A549 (cell line): ENCODE measurements at regions not wholly inside any gene's neighbourhood (a gene's known extent, or its start where the extent isn't known, plus 50 kb on each side); places are given as distances from the start of the nearest gene placed in this dataset.

Experiments
- ATAC-seq, 2 experiments: fragments of 200-7000 bp in 1 of 2; fragments of >200 bp in 1 of 2; cut with Nextera tagmentation in 1 of 2; cut with Tn5 transposase in 1 of 2; 3 replicates each; pipeline versions ENCODE4 v1.8.0 to v1.9.1; 2018 to 2020; ENCODE audit warnings: mild to moderate bottlenecking in 1 of 2, moderate library complexity in 1 of 2
- CTCF ChIA-PET: fragments of 300-600 bp; sonication (Branson Sonifier 250); formaldehyde crosslinking; extraction: SDS; loops from one replicate; lab custom pipeline; 2021; ENCODE audit warnings: antibody characterized with exemption, inconsistent platforms; lab: Yijun Ruan, JAX
- POLR2A ChIA-PET: fragments of 350-600 bp; formaldehyde crosslinking; extraction: SDS; loops from one replicate; lab custom pipeline; 2021; ENCODE audit warnings: antibody characterized with exemption, inconsistent platforms; lab: Yijun Ruan, JAX
- DNase-seq, 2 experiments: peaks; one replicate each; pipeline versions ENCODE4 v3.0.0 to v3.0.0-alpha.2; 2011 to 2016; ENCODE audit warnings: low read depth in 1 of 2, low spot score in 1 of 2
- FAIRE-seq: peaks from 2 replicates; lab custom pipeline; 2011; peaks lifted over from hg19 to GRCh38; lab: Jason Lieb, UNC
- H3K27ac ChIP-seq, 2 experiments: fragments of >200 bp; sonication (Bioruptor Twin); formaldehyde crosslinking; 3 replicates each; pipeline ENCODE4 v1.5.1; 2016 to 2017
- H3K4me1 ChIP-seq: fragments of >200 bp; sonication (Bioruptor Twin); formaldehyde crosslinking; 3 replicates; pipeline ENCODE4 v1.6.1; 2016
- H3K4me2 ChIP-seq: fragments of >200 bp; sonication (Bioruptor Twin); formaldehyde crosslinking; 3 replicates; pipeline ENCODE4 v1.6.1; 2016
- H3K4me3 ChIP-seq: fragments of >200 bp; sonication (Bioruptor Twin); formaldehyde crosslinking; 3 replicates; pipeline ENCODE4 v1.5.1; 2016
- H3K9me3 ChIP-seq: fragments of >200 bp; sonication (Bioruptor Twin); formaldehyde crosslinking; 3 replicates; pipeline ENCODE4 v1.6.1; 2016
- ATOH8 ChIP-seq: fragments of 250-450 bp; sonication (Bioruptor Pico); IDR thresholded peaks from 2 replicates; pipeline ENCODE4 v1.5.0; 2020; ENCODE audit warnings: low read depth, mild to moderate bottlenecking, moderate library complexity
- BCL3 ChIP-seq: fragments of >200 bp; sonication (Bioruptor Twin); formaldehyde crosslinking; IDR thresholded peaks from 3 replicates; pipeline ENCODE4 v1.6.1; 2016
- BHLHE40 ChIP-seq: IDR thresholded peaks from 2 replicates; pipeline ENCODE4 v1.6.1; 2012; ENCODE audit warnings: low read depth, low read length, inconsistent platforms
- CBX2 ChIP-seq: fragments of 200-600 bp; sonication (generic); IDR thresholded peaks from 2 replicates; pipeline ENCODE4 v1.6.1; 2016; ENCODE audit warnings: low read depth, mild to moderate bottlenecking, borderline replicate concordance
- CBX8 ChIP-seq: fragments of 200-600 bp; sonication (generic); IDR thresholded peaks from 2 replicates; pipeline ENCODE4 v1.6.1; 2016
- CTCF ChIP-seq: fragments of >200 bp; sonication (Bioruptor Twin); formaldehyde crosslinking; IDR thresholded peaks from 3 replicates; pipeline ENCODE4 v1.5.1; 2016
- FOSB ChIP-seq: fragments of 250-450 bp; sonication (Bioruptor Pico); IDR thresholded peaks from 2 replicates; pipeline ENCODE4 v1.5.0; 2020; ENCODE audit warnings: mild to moderate bottlenecking, moderate library complexity
- FOSL2 ChIP-seq, 2 experiments: fragments of 450-650 bp in 1 of 2; fragments of >200 bp in 1 of 2; sonication (Bioruptor Twin) in 1 of 2; formaldehyde crosslinking; IDR thresholded peaks; 2 replicates each; pipeline versions ENCODE4 v1.5.0 to v1.6.1; 2016 to 2020; ENCODE audit warnings: mild to moderate bottlenecking in 1 of 2, moderate library complexity in 1 of 2
- GATA3 ChIP-seq: IDR thresholded peaks from 2 replicates; pipeline ENCODE4 v1.6.1; 2012; ENCODE audit warnings: borderline replicate concordance
- HES2 ChIP-seq: fragments of >200 bp; sonication (Bioruptor Twin); formaldehyde crosslinking; IDR thresholded peaks from 2 replicates; pipeline ENCODE4 v1.6.1; 2016
- HEYL ChIP-seq: fragments of 250-450 bp; sonication (Bioruptor Pico); IDR thresholded peaks from 2 replicates; pipeline ENCODE4 v1.8.0; 2021; ENCODE audit warnings: mild to moderate bottlenecking, moderate library complexity
- HOXA7 ChIP-seq: fragments of 250-450 bp; sonication (Bioruptor Pico); IDR thresholded peaks from 2 replicates; pipeline ENCODE4 v1.5.0; 2020; ENCODE audit warnings: mild to moderate bottlenecking, moderate library complexity
- HOXB13 ChIP-seq: fragments of 250-450 bp; sonication (Bioruptor Pico); IDR thresholded peaks from 2 replicates; pipeline ENCODE4 v1.5.0; 2020; ENCODE audit warnings: low read depth, mild to moderate bottlenecking, moderate library complexity
- HOXB5 ChIP-seq: fragments of 250-450 bp; sonication (Bioruptor Pico); IDR thresholded peaks from 2 replicates; pipeline ENCODE4 v1.5.0; 2020; ENCODE audit warnings: mild to moderate bottlenecking, moderate library complexity
- JUN ChIP-seq, 2 experiments: fragments of >200 bp; sonication (Bioruptor Twin); formaldehyde crosslinking; IDR thresholded peaks; 2 replicates in 1 of 2; 3 replicates in 1 of 2; pipeline ENCODE4 v1.6.1; 2016 to 2017
- JUNB ChIP-seq: fragments of >200 bp; sonication (Bioruptor Twin); formaldehyde crosslinking; IDR thresholded peaks from 2 replicates; pipeline ENCODE4 v1.6.1; 2016
- MAFK ChIP-seq: fragments of 450-650 bp; IDR thresholded peaks from 2 replicates; pipeline ENCODE4 v1.6.1; 2014; ENCODE audit not compliant: partially characterized antibody
- MAX ChIP-seq: IDR thresholded peaks from 2 replicates; pipeline ENCODE4 v1.6.1; 2012
- MAZ ChIP-seq: fragments of 150-350 bp; IDR thresholded peaks from 2 replicates; pipeline ENCODE4 v1.6.1; 2014; ENCODE audit warnings: antibody characterized with exemption, low read depth, low read length, borderline replicate concordance
- NFE2L2 ChIP-seq: fragments of 150-350 bp; conservative IDR thresholded peaks from 2 replicates; pipeline ENCODE4 v1.6.1; 2014; ENCODE audit warnings: low read length
- NPAS2 ChIP-seq: fragments of 250-450 bp; sonication (Bioruptor Pico); IDR thresholded peaks from 2 replicates; pipeline ENCODE4 v1.8.0; 2022; ENCODE audit warnings: mild to moderate bottlenecking, moderate library complexity, borderline replicate concordance
- NR3C1 ChIP-seq: fragments of >200 bp; sonication (Bioruptor Twin); formaldehyde crosslinking; IDR thresholded peaks from 3 replicates; pipeline ENCODE4 v1.6.1; 2017
- PHF8 ChIP-seq: fragments of 200-600 bp; sonication (generic); IDR thresholded peaks from 2 replicates; pipeline ENCODE4 v1.6.1; 2016; ENCODE audit warnings: low read depth, mild to moderate bottlenecking, antibody characterized with exemption, moderate library complexity, borderline replicate concordance
- RFX5 ChIP-seq: fragments of 450-650 bp; IDR thresholded peaks from 2 replicates; pipeline ENCODE4 v1.7.1; 2014; ENCODE audit warnings: antibody characterized with exemption, mild to moderate bottlenecking, moderate library complexity
- SREBF2 ChIP-seq: fragments of 450-650 bp; IDR thresholded peaks from 2 replicates; pipeline ENCODE4 v1.6.1; 2014; ENCODE audit warnings: mild to moderate bottlenecking, moderate library complexity
- TFCP2L1 ChIP-seq: fragments of 250-450 bp; sonication (Bioruptor Pico); IDR thresholded peaks from 2 replicates; pipeline ENCODE4 v1.5.0; 2021; ENCODE audit warnings: mild to moderate bottlenecking
- USF2 ChIP-seq: fragments of 450-650 bp; IDR thresholded peaks from 2 replicates; pipeline ENCODE4 v1.6.1; 2014; ENCODE audit warnings: antibody characterized with exemption
- ZC3H11A ChIP-seq: fragments of 450-650 bp; IDR thresholded peaks from 2 replicates; pipeline ENCODE4 v1.6.1; 2014; ENCODE audit warnings: antibody characterized with exemption, mild to moderate bottlenecking
- ZFP36 ChIP-seq: fragments of 450-650 bp; IDR thresholded peaks from 2 replicates; pipeline ENCODE4 v1.6.1; 2014; ENCODE audit warnings: borderline replicate concordance; ENCODE audit not compliant: partially characterized antibody
- ZSCAN20 ChIP-seq: fragments of 250-450 bp; sonication (Bioruptor Pico); IDR thresholded peaks from 2 replicates; pipeline ENCODE4 v1.8.0; 2022; ENCODE audit warnings: mild to moderate bottlenecking, moderate library complexity
- WGBS: methylation state at CpG from one replicate; pipeline ENCODE4 v1.1.6; 2017; ENCODE audit errors: missing lambda C conversion rate; 5-methylcytosine and 5-hydroxymethylcytosine counted together

- ATAC-seq: no peak
These were observed 496.7 kb upstream of the MYT1L start for GRCh38 chr2:2827761-2828221.

GRCh38 chr2:2827046-2827636, 496.1 kb upstream of the MYT1L start:
- ATAC-seq: no peak

More at GRCh38 chr2:2827761-2828221, 496.7 kb upstream of the MYT1L start:
- TF ChIP-seq BHLHE40 (no peak), CTCF (no peak), TFCP2L1 (CRISPR knock-in tag) (no peak), HEYL (no peak), PHF8 (no peak), ZC3H11A (no peak), USF2 (no peak), NFE2L2 (no peak), JUNB (no peak), HOXB13 (no peak), HOXB5 (no peak)
- 36% methylated on average over 8 of the region's 8 CpGs for WGBS
- ChIA-PET CTCF (no interaction called here), POLR2A (no interaction called here)
- H3K4me2 ChIP-seq: no peak overlapping the region
- FAIRE-seq (no peak), DNase-seq (no peak)
- H3K4me1 ChIP-seq: no peaks in the 10 kb centered on the region
- no peak overlapping the region for H3K4me3 ChIP-seq
- no peak overlapping the region for H3K27ac ChIP-seq
- H3K9me3 ChIP-seq: no peaks in the 10 kb centered on the region

GRCh38 chr2:2826621-2827020, 495.5 kb upstream of the MYT1L start:
- CTCF ChIA-PET: interaction anchor here (0.9 kb wide), 1 partner anchor 171 kb away, joined by 3 read pairs; no protein-coding TSS in a partner anchor
- DNase-seq (no peak), FAIRE-seq (no peak), ATAC-seq (no peak)
- H3K4me3 ChIP-seq: no peak overlapping the region
- no peak overlapping the region for H3K27ac ChIP-seq
- POLR2A ChIA-PET: no interaction called here
- WGBS: 27% methylated on average over 8 of the region's 8 CpGs
- TF ChIP-seq NR3C1 (no peak), HES2 (no peak), GATA3 (no peak), CBX2 (no peak), MAFK (no peak), BCL3 (no peak), HOXA7 (no peak), NPAS2 (CRISPR knock-in tag) (no peak), BHLHE40 (no peak)
- no peaks in the 10 kb centered on the region; the same call in 2 of the 3 replicates for H3K9me3 ChIP-seq
- H3K4me1 ChIP-seq: no peaks in the 10 kb centered on the region
- no peak overlapping the region for H3K4me2 ChIP-seq

More at GRCh38 chr2:2827046-2827636, 496.1 kb upstream of the MYT1L start:
- 44% methylated on average over 16 of the region's 16 CpGs for WGBS
- FAIRE-seq (no peak), DNase-seq (no peak)
- H3K4me2 ChIP-seq: no peak overlapping the region
- H3K4me1 ChIP-seq: no peaks in the 10 kb centered on the region
- no peak overlapping the region for H3K4me3 ChIP-seq
- ChIA-PET POLR2A (no interaction called here), CTCF (no interaction called here)
- no peak overlapping the region for H3K27ac ChIP-seq
- no peaks in the 10 kb centered on the region; the same call in 2 of the 3 replicates for H3K9me3 ChIP-seq
- no peak for TF ChIP-seq GATA3
- TF ChIP-seq FOSL2 (IDR thresholded peaks at IDR 0.05): no peak
- TF ChIP-seq FOSL2 (CRISPR knock-in tag; IDR thresholded peaks at IDR 0.05): no peak
- no peak for TF ChIP-seq MAX
- TF ChIP-seq ZSCAN20: no peak
- TF ChIP-seq NR3C1: no peak
- no peak for TF ChIP-seq MAZ
- no peak for TF ChIP-seq JUN (IDR thresholded peaks at IDR 0.05)
- no peak for TF ChIP-seq FOSB (CRISPR knock-in tag)
- no peak for TF ChIP-seq HEYL
- no peak for TF ChIP-seq SREBF2
- no peak for TF ChIP-seq ATOH8 (CRISPR knock-in tag)
- TF ChIP-seq RFX5: no peak
- TF ChIP-seq HOXB13: no peak
- TF ChIP-seq ZFP36: no peak
- TF ChIP-seq CBX8: no peak
